HepG2 (cell line): ENCODE measurements at regions not wholly inside any gene's neighbourhood (a gene's known extent, or its start where the extent isn't known, plus 50 kb on each side); places are given as distances from the start of the nearest gene placed in this dataset.

Source experiments
- ATAC-seq: fragments of 200-7000 bp; cut with Tn5 transposase; 3 replicates; pipeline ENCODE4 v1.9.1; 2020; ENCODE audit warnings: mild to moderate bottlenecking, moderate library complexity
- BruUV-seq: library from RNA; stranded (reverse); fragments of 400-500 nt; replicated peaks from 2 replicates; lab custom pipeline; 2021; lab: Mats Ljungman, UMichigan
- CTCF ChIA-PET: fragments of 300-600 bp; formaldehyde crosslinking; extraction: SDS; loops from one replicate; lab custom pipeline; 2021; ENCODE audit warnings: low total read pairs, inconsistent platforms, low intra/inter-chr PET ratio; lab: Yijun Ruan, JAX
- POLR2A ChIA-PET: fragments of 350-600 bp; sonication (Branson Sonifier 250); formaldehyde crosslinking; loops from one replicate; lab custom pipeline; 2020; ENCODE audit warnings: antibody characterized with exemption, inconsistent platforms; lab: Yijun Ruan, JAX
- DNase-seq: peaks from one replicate; pipeline ENCODE4 v3.0.0-alpha.2; 2015; ENCODE audit warnings: low spot score
- FAIRE-seq: peaks from 3 replicates; lab custom pipeline; 2011; peaks lifted over from hg19 to GRCh38; lab: Jason Lieb, UNC
- H2AFZ ChIP-seq: one replicate; pipeline ENCODE4 v1.6.1; 2011; ENCODE audit warnings: low read length, inconsistent platforms
- H3K27ac ChIP-seq: fragments of 300-600 bp; 3 replicates; pipeline ENCODE4 v1.8.0; 2011; ENCODE audit warnings: mixed run types, mild to moderate bottlenecking, mixed read lengths, low read length, inconsistent platforms; ENCODE audit not compliant: insufficient read depth; ENCODE audit errors: extremely low read length
- H3K27me3 ChIP-seq, 2 experiments: fragments of 200-600 bp in 1 of 2; 2 replicates in 1 of 2; 3 replicates in 1 of 2; pipeline versions ENCODE4 v1.6.0 to v1.8.0; 2011; ENCODE audit warnings: low read length in 2 of 2, mild to moderate bottlenecking in 2 of 2, moderate library complexity in 2 of 2, inconsistent platforms in 1 of 2; ENCODE audit not compliant: insufficient read depth in 2 of 2, control insufficient read depth in 1 of 2
- H3K36me3 ChIP-seq, 2 experiments: fragments of 200-600 bp in 1 of 2; replicated peaks in 1 of 2; 2 replicates in 1 of 2; 3 replicates in 1 of 2; pipeline versions ENCODE4 v1.5.1 to v1.8.0; 2011; ENCODE audit warnings: low read length in 2 of 2, inconsistent platforms in 1 of 2; ENCODE audit not compliant: insufficient read depth in 2 of 2, control insufficient read depth in 1 of 2
- H3K4me1 ChIP-seq: 2 replicates; pipeline ENCODE4 v1.5.1; 2012; ENCODE audit warnings: low read length, inconsistent platforms; ENCODE audit not compliant: insufficient read depth
- H3K4me2 ChIP-seq: 2 replicates; pipeline ENCODE4 v1.6.0; 2011; ENCODE audit warnings: low read depth, low read length, inconsistent platforms
- H3K4me3 ChIP-seq, 3 experiments: fragments of 200-600 bp in 1 of 3; sonication (generic), shearing (Covaris generic) in 1 of 3; replicated peaks in 1 of 3; 2 replicates each; pipeline ENCODE4 v1.5.1; 2011 to 2016; ENCODE audit warnings: low read length in 3 of 3, inconsistent platforms in 2 of 3, low read depth in 2 of 3, mild to moderate bottlenecking in 2 of 3, control low read depth in 1 of 3, mixed read lengths in 1 of 3; ENCODE audit not compliant: insufficient read depth in 1 of 3
- H3K79me2 ChIP-seq: one replicate; pipeline ENCODE4 v1.6.1; 2011; ENCODE audit warnings: low read length, inconsistent platforms; ENCODE audit not compliant: insufficient read depth
- H3K9ac ChIP-seq: 2 replicates; pipeline ENCODE4 v1.6.0; 2011; ENCODE audit warnings: mild to moderate bottlenecking, low read depth, low read length, inconsistent platforms; ENCODE audit not compliant: insufficient read depth
- H3K9me3 ChIP-seq: 2 replicates; pipeline ENCODE4 v1.5.1; 2012; ENCODE audit warnings: mild to moderate bottlenecking, low read length
- H4K20me1 ChIP-seq: 2 replicates; pipeline ENCODE4 v1.6.0; 2011; ENCODE audit warnings: inconsistent platforms, mild to moderate bottlenecking, low read length, moderate library complexity; ENCODE audit not compliant: insufficient read depth
- ARHGAP35 ChIP-seq: sonication (generic); formaldehyde crosslinking; IDR thresholded peaks from 2 replicates; pipeline ENCODE4 v1.9.0; 2022; ENCODE audit warnings: mild to moderate bottlenecking, inconsistent platforms, moderate library complexity, missing genetic modification reagents, borderline replicate concordance
- CCDC6 ChIP-seq: sonication (generic); formaldehyde crosslinking; IDR thresholded peaks from 2 replicates; pipeline ENCODE4 v1.8.1; 2022; ENCODE audit warnings: mild to moderate bottlenecking, missing genetic modification reagents, moderate library complexity
- ETV6 ChIP-seq: sonication (generic); formaldehyde crosslinking; conservative IDR thresholded peaks from 2 replicates; pipeline ENCODE4 v1.4.0; 2020; ENCODE audit warnings: missing genetic modification reagents
- HDAC1 ChIP-seq: sonication (generic); formaldehyde crosslinking; IDR thresholded peaks from 2 replicates; pipeline ENCODE4 v1.5.1; 2020; ENCODE audit warnings: mild to moderate bottlenecking, missing genetic modification reagents
- MAFF ChIP-seq: IDR thresholded peaks from 2 replicates; pipeline ENCODE4 v1.6.1; 2011; ENCODE audit warnings: low read depth, low read length, improper control_type of control experiment
- MAFK ChIP-seq, 2 experiments: IDR thresholded peaks in 1 of 2; conservative IDR thresholded peaks in 1 of 2; 2 replicates each; pipeline ENCODE4 v1.6.1; 2011; ENCODE audit warnings: improper control_type of control experiment in 2 of 2, low read length in 2 of 2
- MTF2 ChIP-seq: sonication (generic); formaldehyde crosslinking; IDR thresholded peaks from 2 replicates; pipeline ENCODE4 v1.5.0; 2020; ENCODE audit warnings: missing genetic modification reagents, borderline replicate concordance
- NR2F2 ChIP-seq: IDR thresholded peaks from 2 replicates; pipeline ENCODE4 v1.6.1; 2012; ENCODE audit warnings: low read depth, inconsistent platforms, borderline replicate concordance
- SP4 ChIP-seq: sonication (generic); formaldehyde crosslinking; IDR thresholded peaks from 2 replicates; pipeline ENCODE4 v1.8.1; 2023; ENCODE audit warnings: mild to moderate bottlenecking, missing genetic modification reagents
- SRSF4 ChIP-seq: fragments of 200-400 bp; formaldehyde crosslinking; IDR thresholded peaks from one replicate; pipeline ENCODE4 v1.6.1; 2018; ENCODE audit warnings: mild to moderate bottlenecking, low read depth, low read length, moderate library complexity; ENCODE audit not compliant: poor library complexity, severe bottlenecking
- THAP11 ChIP-seq: IDR thresholded peaks from 2 replicates; pipeline ENCODE4 v1.6.1; 2016; ENCODE audit warnings: missing biosample characterization, missing genetic modification reagents
- YEATS4 ChIP-seq: sonication (generic); formaldehyde crosslinking; IDR thresholded peaks from 2 replicates; pipeline ENCODE4 v1.4.0; 2020; ENCODE audit warnings: missing genetic modification reagents, borderline replicate concordance
- ZC3H13 ChIP-seq: sonication (generic); formaldehyde crosslinking; IDR thresholded peaks from 2 replicates; pipeline ENCODE4 v1.8.1; 2023; ENCODE audit warnings: mild to moderate bottlenecking, missing genetic modification reagents, moderate library complexity
- ZNF207 ChIP-seq: fragments of 450-650 bp; IDR thresholded peaks from 2 replicates; pipeline ENCODE4 v1.6.1; 2016; ENCODE audit warnings: antibody characterized with exemption, borderline replicate concordance
- ZNF746 ChIP-seq: sonication (generic); formaldehyde crosslinking; IDR thresholded peaks from 2 replicates; pipeline ENCODE4 v1.8.0; 2022; ENCODE audit warnings: mild to moderate bottlenecking, missing genetic modification reagents
- ZNF775 ChIP-seq: sonication (generic); formaldehyde crosslinking; IDR thresholded peaks from 2 replicates; pipeline ENCODE4 v1.4.0; 2020; ENCODE audit warnings: missing genetic modification reagents, mild to moderate bottlenecking, moderate library complexity, borderline replicate concordance
- WGBS: methylation state at CpG from one replicate; pipeline ENCODE4 v1.1.6; 2017; ENCODE audit warnings: low lambda C conversion rate; 5-methylcytosine and 5-hydroxymethylcytosine counted together
- in situ Hi-C: cut with HindIII; loops from 2 replicates; pipeline ENCODE4 v1.10.0; 2017; ENCODE audit warnings: low pct_unique_long_range_greater_than_20kb; ENCODE audit not compliant: extremely low pct_ligation_motif_present
- intact Hi-C: fragments of 100-400 bp; cut with micrococcal nuclease; formaldehyde crosslinking; loops from one replicate; pipeline ENCODE4 v1.10.0; 2022; ENCODE audit not compliant: unreplicated experiment
- TF ChIP-seq, protein P1 (sequence below): sonication (generic); formaldehyde crosslinking; conservative IDR thresholded peaks from 2 replicates; pipeline ENCODE4 v1.4.0; 2020; ENCODE audit warnings: missing genetic modification reagents
- TF ChIP-seq, protein P2 (sequence below): sonication (generic); formaldehyde crosslinking; IDR thresholded peaks from 2 replicates; pipeline ENCODE4 v1.5.0; 2020; ENCODE audit warnings: mild to moderate bottlenecking, missing genetic modification reagents
- TF ChIP-seq, protein P3 (sequence below): sonication (generic); formaldehyde crosslinking; IDR thresholded peaks from 2 replicates; pipeline ENCODE4 v1.4.0; 2020; ENCODE audit warnings: missing genetic modification reagents

DNA sequence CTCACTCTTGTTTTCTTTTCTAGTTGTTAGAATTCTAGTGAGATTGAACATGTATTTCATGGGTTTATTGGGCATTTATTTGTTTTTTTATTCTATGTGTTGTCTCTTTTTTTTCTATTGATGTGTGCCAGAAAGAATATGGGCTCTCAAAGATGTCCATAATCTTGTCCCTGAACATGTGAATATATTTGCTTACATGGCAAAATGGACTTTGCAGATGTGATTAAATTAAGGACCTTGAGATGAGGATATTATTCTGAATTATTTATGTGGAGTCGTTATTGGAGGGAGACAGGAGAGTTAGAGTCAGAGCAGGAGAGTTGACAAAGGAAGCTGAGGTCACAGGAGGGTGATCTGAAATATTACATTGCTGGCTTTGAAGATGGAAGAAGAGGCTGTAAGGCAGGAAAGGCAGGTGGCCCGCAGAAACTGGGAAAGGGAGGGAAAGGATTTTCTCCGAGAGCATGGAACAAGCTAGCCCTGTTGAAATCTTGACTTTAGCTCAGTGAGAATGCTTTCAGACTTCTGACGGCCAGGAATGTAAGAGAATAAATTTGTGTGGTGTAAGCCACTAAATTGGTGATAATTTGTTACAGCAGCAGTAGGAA, 82.8 kb downstream of the NABP1 start:
- FAIRE-seq: no peak
- POLR2A ChIA-PET: no interaction called here

DNA sequence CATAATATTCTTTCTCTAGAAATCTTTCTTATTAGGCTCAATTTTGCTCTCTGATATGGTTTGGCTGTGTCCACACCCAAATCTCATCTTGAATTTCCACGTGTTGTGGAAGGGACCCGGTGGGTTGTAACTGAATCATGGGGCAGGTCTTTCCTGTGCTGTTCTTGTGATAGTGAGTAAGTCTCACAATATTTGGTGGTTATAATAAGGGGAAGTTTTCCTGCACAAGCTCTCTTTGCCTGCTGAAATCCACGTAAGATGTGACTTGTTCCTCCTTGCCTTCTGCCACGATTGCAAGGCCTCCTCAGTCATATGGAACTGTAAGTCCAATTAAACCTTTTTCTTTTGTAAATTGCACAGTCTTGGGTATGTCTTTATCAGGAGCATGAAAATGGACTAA, 73.8 kb downstream of the CAVIN2 start:
- no peak overlapping the region for H3K4me2 ChIP-seq
- CTCF ChIA-PET: no interaction called here
- TF ChIP-seq, protein P1, sequence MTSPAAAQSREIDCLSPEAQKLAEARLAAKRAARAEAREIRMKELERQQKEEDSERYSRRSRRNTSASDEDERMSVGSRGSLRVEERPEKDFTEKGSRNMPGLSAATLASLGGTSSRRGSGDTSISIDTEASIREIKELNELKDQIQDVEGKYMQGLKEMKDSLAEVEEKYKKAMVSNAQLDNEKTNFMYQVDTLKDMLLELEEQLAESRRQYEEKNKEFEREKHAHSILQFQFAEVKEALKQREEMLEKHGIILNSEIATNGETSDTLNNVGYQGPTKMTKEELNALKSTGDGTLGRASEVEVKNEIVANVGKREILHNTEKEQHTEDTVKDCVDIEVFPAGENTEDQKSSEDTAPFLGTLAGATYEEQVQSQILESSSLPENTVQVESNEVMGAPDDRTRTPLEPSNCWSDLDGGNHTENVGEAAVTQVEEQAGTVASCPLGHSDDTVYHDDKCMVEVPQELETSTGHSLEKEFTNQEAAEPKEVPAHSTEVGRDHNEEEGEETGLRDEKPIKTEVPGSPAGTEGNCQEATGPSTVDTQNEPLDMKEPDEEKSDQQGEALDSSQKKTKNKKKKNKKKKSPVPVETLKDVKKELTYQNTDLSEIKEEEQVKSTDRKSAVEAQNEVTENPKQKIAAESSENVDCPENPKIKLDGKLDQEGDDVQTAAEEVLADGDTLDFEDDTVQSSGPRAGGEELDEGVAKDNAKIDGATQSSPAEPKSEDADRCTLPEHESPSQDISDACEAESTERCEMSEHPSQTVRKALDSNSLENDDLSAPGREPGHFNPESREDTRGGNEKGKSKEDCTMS (CRISPR knock-in tag): no peak
- TF ChIP-seq, protein P2, sequence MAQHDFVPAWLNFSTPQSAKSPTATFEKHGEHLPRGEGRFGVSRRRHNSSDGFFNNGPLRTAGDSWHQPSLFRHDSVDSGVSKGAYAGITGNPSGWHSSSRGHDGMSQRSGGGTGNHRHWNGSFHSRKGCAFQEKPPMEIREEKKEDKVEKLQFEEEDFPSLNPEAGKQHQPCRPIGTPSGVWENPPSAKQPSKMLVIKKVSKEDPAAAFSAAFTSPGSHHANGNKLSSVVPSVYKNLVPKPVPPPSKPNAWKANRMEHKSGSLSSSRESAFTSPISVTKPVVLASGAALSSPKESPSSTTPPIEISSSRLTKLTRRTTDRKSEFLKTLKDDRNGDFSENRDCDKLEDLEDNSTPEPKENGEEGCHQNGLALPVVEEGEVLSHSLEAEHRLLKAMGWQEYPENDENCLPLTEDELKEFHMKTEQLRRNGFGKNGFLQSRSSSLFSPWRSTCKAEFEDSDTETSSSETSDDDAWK (CRISPR knock-in tag): no peak
- TF ChIP-seq ZC3H13 (CRISPR knock-in tag) (no peak), CCDC6 (CRISPR knock-in tag) (no peak), ZNF207 (no peak), ARHGAP35 (CRISPR knock-in tag) (no peak), ETV6 (no peak), THAP11 (CRISPR knock-in tag) (no peak), HDAC1 (CRISPR knock-in tag) (no peak), NR2F2 (no peak), ZNF775 (CRISPR knock-in tag) (no peak), MTF2 (CRISPR knock-in tag) (no peak)
- TF ChIP-seq, protein P3, sequence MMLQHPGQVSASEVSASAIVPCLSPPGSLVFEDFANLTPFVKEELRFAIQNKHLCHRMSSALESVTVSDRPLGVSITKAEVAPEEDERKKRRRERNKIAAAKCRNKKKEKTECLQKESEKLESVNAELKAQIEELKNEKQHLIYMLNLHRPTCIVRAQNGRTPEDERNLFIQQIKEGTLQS (CRISPR knock-in tag): no peak

More for the DNA sequence above, 82.8 kb downstream of the NABP1 start:
- Histone ChIP-seq H3K27me3 (no peaks in the 10 kb centered on the region), H3K36me3 (no peaks in the 10 kb centered on the region), H3K9ac (no peak overlapping the region), H3K4me1 (no peaks in the 10 kb centered on the region), H3K4me3 (no peak overlapping the region), H2AFZ (no peak overlapping the region), H3K79me2 (no peaks in the 10 kb centered on the region), H3K27ac (no peak overlapping the region), H3K4me2 (no peak overlapping the region), H3K9me3 (no peaks in the 10 kb centered on the region), H4K20me1 (no peaks in the 10 kb centered on the region)
- CTCF ChIA-PET: no interaction called here
- no TSS peak for BruUV-seq
- 24% methylated on average over 4 of the region's 4 CpGs for WGBS
- DNase-seq: no peak
- TF ChIP-seq SP4 (CRISPR knock-in tag): no peak
- TF ChIP-seq MAFK (conservative IDR thresholded peaks at IDR 0.05 in 1 of 2, IDR thresholded peaks at IDR 0.05 in 1 of 2; ENCODE audit: low read length in 2 of 2): peak; percentile 92 to 94
- no peak for TF ChIP-seq YEATS4 (CRISPR knock-in tag)
- no peak for TF ChIP-seq ZNF746 (CRISPR knock-in tag)
- no peak for TF ChIP-seq SRSF4
- peak; percentile 92 for TF ChIP-seq MAFF
- in situ Hi-C loops: no loop called here
- no peak for ATAC-seq
- intact Hi-C loops: no loop called here

More for the DNA sequence above, 73.8 kb downstream of the CAVIN2 start:
- 6% methylated on average over 4 of the region's 4 CpGs for WGBS
- H3K9me3 ChIP-seq: no peaks in the 10 kb centered on the region
- no TSS peak for BruUV-seq
- H3K9ac ChIP-seq: no peak overlapping the region
- ATAC-seq: no peak
- FAIRE-seq: no peak
- in situ Hi-C loops (no loop called here), intact Hi-C loops (no loop called here)
- no peak for DNase-seq
- POLR2A ChIA-PET: no interaction called here
- H4K20me1 ChIP-seq: no peaks in the 10 kb centered on the region
- H3K4me3 ChIP-seq: no peak overlapping the region
- H3K27ac ChIP-seq: no peak overlapping the region
- no peaks in the 10 kb centered on the region for H3K79me2 ChIP-seq
- no peaks in the 10 kb centered on the region for H3K4me1 ChIP-seq
- H3K27me3 ChIP-seq: no peaks in the 10 kb centered on the region
- no peaks in the 10 kb centered on the region for H3K36me3 ChIP-seq
- H2AFZ ChIP-seq: no peak overlapping the region
